SU-DHL-6 (cell line): ENCODE measurements at regions not wholly inside any gene's neighbourhood (a gene's known extent, or its start where the extent isn't known, plus 50 kb on each side); places are given as distances from the start of the nearest gene placed in this dataset.

ENCODE experiments used
- CTCF ChIP-seq: fragments of 200-600 bp; sonication (generic); IDR thresholded peaks from one replicate; pipeline ENCODE4 v1.5.1; 2017; ENCODE audit warnings: antibody characterized with exemption, mild to moderate bottlenecking, low read length, moderate library complexity; ENCODE audit not compliant: insufficient read depth, poor library complexity, severe bottlenecking
- EZH2phosphoT487 ChIP-seq: fragments of 200-600 bp; sonication (generic), shearing (Covaris generic); conservative IDR thresholded peaks from 2 replicates; pipeline ENCODE4 v1.6.1; 2018; ENCODE audit warnings: mild to moderate bottlenecking, antibody characterized with exemption, low read length, moderate library complexity, mixed read lengths

- TF ChIP-seq CTCF (no peak), EZH2phosphoT487 (no peak)
Measured at GRCh38 chr15:69616558-69616957, 163.9 kb downstream of the RPLP1 start.
